GM19035 (cell line): ENCODE measurements at regions not wholly inside any gene's neighbourhood (a gene's known extent, or its start where the extent isn't known, plus 50 kb on each side); places are given as distances from the start of the nearest gene placed in this dataset.

Experiments used
- ATAC-seq: cut with Tn5 transposase; IDR thresholded peaks from one replicate; pipeline ENCODE4 v1.9.1; 2021; ENCODE audit not compliant: unreplicated experiment

DNA sequence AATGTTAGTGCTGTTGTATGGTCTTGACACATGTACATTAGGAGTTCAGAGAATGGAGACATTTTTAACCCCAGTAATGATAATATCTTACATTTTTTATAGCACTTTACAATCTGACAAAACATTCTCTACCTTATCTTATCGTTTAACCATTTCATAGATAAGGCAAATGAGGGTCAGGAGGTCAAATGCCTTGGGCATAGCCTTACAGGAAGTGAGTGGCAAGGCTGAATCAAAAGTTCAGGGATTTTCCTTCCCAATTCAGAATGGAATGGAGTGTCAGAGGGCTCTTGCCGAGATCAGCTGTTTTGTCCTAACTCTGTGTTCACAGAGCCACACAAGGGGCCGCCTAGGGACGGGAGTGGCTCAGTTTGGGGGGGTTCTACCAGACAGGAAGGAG lies 57.6 kb upstream of the AK4 start:
- no peak for ATAC-seq

DNA sequence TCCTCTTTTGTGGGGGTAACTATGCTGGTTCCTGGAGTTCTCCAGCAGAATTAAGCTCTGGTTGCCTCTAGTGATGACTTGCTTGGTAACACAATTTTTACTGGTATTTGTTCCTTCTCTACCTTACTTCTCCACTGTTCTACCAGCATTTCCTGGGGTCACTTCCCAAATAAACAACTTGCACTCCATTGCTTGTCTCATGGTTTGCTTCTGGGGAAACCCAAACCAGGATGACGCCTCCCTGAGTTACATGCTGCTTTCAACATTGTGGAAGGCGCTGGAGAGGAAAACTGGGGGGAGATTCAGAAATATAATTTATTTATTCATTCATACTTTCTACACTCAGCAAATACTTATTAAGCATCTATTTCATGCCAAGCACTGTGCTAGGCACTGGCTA lies 55.3 kb upstream of the AK4 start:
- ATAC-seq: no peak

DNA sequence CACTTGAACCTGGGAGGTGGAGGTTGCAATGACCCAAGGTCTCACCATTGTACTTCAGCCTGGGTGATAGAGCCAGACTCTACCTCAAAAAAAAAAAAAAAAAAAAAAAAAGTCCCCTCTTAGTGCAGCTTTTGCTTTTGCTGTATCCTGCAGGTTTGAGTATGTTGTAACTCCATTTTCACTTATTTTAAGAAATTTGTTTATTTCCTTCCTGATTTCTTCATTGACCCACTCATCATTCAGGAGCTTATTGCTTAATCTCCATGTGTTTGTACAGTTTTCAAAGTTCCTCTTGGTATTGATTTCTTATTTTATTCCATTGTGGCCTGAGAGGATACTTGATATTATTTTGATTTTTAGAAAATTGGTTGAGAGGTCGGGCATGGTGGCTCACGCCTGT lies 50.9 kb upstream of the AK4 start:
- ATAC-seq: no peak
